Fibroblast of lung (primary cell): ENCODE measurements at regions not wholly inside any gene's neighbourhood (a gene's known extent, or its start where the extent isn't known, plus 50 kb on each side); places are given as distances from the start of the nearest gene placed in this dataset.

ENCODE experiments used
- DNase-seq, 2 donors: peaks; one replicate each; pipeline versions ENCODE4 v3.0.0 to v3.0.0-alpha.2; 2010; ENCODE audit warnings: low read depth in 2 of 2
- H2AFZ ChIP-seq: 2 replicates; pipeline ENCODE4 v1.5.1; 2012; ENCODE audit warnings: low read length, control low read depth, inconsistent platforms
- H3K27ac ChIP-seq: 2 replicates; pipeline ENCODE4 v1.5.1; 2011; ENCODE audit warnings: low read length, control low read depth; ENCODE audit not compliant: insufficient read depth
- H3K27me3 ChIP-seq: 2 replicates; pipeline ENCODE4 v1.5.1; 2011; ENCODE audit warnings: mild to moderate bottlenecking, low read length; ENCODE audit not compliant: control insufficient read depth, insufficient read depth
- H3K36me3 ChIP-seq: 2 replicates; pipeline ENCODE4 v1.5.1; 2011; ENCODE audit warnings: low read length; ENCODE audit not compliant: control insufficient read depth, insufficient read depth
- H3K4me1 ChIP-seq: 2 replicates; pipeline ENCODE4 v1.5.1; 2011; ENCODE audit warnings: low read length; ENCODE audit not compliant: control insufficient read depth, insufficient read depth; ENCODE audit errors: extremely low read depth
- H3K4me2 ChIP-seq: 2 replicates; pipeline ENCODE4 v1.5.1; 2011; ENCODE audit warnings: low read length, control low read depth; ENCODE audit not compliant: insufficient read depth; ENCODE audit errors: extremely low read depth
- H3K4me3 ChIP-seq, 4 experiments: fragments of 200-600 bp in 1 of 4; sonication (generic) in 1 of 4; replicated peaks in 1 of 4; 2 replicates each; pipeline ENCODE4 v1.5.1; 2011 to 2016; ENCODE audit warnings: low read length in 4 of 4, low read depth in 3 of 4, mild to moderate bottlenecking in 3 of 4, control low read depth in 2 of 4, inconsistent platforms in 1 of 4, mixed read lengths in 1 of 4; ENCODE audit not compliant: insufficient read depth in 1 of 4; ENCODE audit errors: control extremely low read depth in 1 of 4
- H3K79me2 ChIP-seq: 2 replicates; pipeline ENCODE4 v1.5.1; 2012; ENCODE audit warnings: mild to moderate bottlenecking, low read length, inconsistent platforms; ENCODE audit not compliant: control insufficient read depth, insufficient read depth
- H3K9ac ChIP-seq: 2 replicates; pipeline ENCODE4 v1.5.1; 2011; ENCODE audit warnings: mild to moderate bottlenecking, low read length, control low read depth; ENCODE audit not compliant: insufficient read depth
- H3K9me3 ChIP-seq: 2 replicates; pipeline ENCODE4 v1.5.1; 2012; ENCODE audit warnings: low read depth, low read length; ENCODE audit not compliant: control insufficient read depth, insufficient read depth
- H4K20me1 ChIP-seq: 2 replicates; pipeline ENCODE4 v1.5.1; 2011; ENCODE audit warnings: low read length; ENCODE audit not compliant: control insufficient read depth, insufficient read depth; ENCODE audit errors: extremely low read depth
- EZH2 ChIP-seq: IDR thresholded peaks from 2 replicates; pipeline ENCODE4 v1.5.1; 2012; ENCODE audit warnings: low read length, control low read depth, mild to moderate bottlenecking; ENCODE audit errors: missing control alignments
- TF ChIP-seq, protein P1 (sequence below), 2 donors: IDR thresholded peaks in 1 of 2; conservative IDR thresholded peaks in 1 of 2; 1 replicate in 1 of 2; 2 replicates in 1 of 2; pipeline ENCODE4 v1.5.1; 2011 to 2012; ENCODE audit warnings: low read length in 2 of 2, control low read depth in 1 of 2, inconsistent platforms in 1 of 2, low read depth in 1 of 2, mild to moderate bottlenecking in 1 of 2

DNA sequence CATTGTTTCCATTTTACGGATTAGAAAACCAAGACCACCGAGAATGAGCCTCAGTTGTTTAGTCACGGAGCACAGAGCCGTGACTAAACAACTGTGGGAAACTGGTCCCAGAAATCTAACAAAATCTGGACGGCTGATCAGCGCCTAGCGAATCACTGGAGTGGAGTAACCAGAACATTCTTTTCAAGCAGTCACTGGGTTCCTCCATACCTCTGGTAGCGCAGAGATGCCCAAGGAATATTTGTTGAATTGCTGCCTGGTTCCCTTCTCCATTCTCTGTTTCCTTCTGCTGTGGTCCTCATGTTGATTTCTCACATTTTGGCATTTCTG, 62.0 kb downstream of the GPX5 start:
- H3K9ac ChIP-seq, result no peak overlapping the region
- no peak overlapping the region for H3K27ac ChIP-seq
- H3K4me3 ChIP-seq, result peak overlapping the region; percentile 37 to 70 (median 56)
- H3K27me3 ChIP-seq, result no peaks in the 10 kb centered on the region
- no peaks in the 10 kb centered on the region for H3K9me3 ChIP-seq
- peak overlapping the region; percentile 85 for H2AFZ ChIP-seq
- H4K20me1 ChIP-seq, result no peaks in the 10 kb centered on the region
- peak in 1 of 2 donors; percentile 46 for DNase-seq
- no peaks in the 10 kb centered on the region for H3K4me1 ChIP-seq
- H3K4me2 ChIP-seq, result peak overlapping the region; percentile 87
- TF ChIP-seq, protein P1, sequence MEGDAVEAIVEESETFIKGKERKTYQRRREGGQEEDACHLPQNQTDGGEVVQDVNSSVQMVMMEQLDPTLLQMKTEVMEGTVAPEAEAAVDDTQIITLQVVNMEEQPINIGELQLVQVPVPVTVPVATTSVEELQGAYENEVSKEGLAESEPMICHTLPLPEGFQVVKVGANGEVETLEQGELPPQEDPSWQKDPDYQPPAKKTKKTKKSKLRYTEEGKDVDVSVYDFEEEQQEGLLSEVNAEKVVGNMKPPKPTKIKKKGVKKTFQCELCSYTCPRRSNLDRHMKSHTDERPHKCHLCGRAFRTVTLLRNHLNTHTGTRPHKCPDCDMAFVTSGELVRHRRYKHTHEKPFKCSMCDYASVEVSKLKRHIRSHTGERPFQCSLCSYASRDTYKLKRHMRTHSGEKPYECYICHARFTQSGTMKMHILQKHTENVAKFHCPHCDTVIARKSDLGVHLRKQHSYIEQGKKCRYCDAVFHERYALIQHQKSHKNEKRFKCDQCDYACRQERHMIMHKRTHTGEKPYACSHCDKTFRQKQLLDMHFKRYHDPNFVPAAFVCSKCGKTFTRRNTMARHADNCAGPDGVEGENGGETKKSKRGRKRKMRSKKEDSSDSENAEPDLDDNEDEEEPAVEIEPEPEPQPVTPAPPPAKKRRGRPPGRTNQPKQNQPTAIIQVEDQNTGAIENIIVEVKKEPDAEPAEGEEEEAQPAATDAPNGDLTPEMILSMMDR (conservative IDR thresholded peaks at IDR 0.05 in 1 of 2, IDR thresholded peaks at IDR 0.05 in 1 of 2; ENCODE audit: low read depth in 1 of 2, low read length in 2 of 2), result no peak
- no peak for TF ChIP-seq EZH2
- H3K36me3 ChIP-seq, result no peaks in the 10 kb centered on the region
- H3K79me2 ChIP-seq, result no peaks in the 10 kb centered on the region

DNA sequence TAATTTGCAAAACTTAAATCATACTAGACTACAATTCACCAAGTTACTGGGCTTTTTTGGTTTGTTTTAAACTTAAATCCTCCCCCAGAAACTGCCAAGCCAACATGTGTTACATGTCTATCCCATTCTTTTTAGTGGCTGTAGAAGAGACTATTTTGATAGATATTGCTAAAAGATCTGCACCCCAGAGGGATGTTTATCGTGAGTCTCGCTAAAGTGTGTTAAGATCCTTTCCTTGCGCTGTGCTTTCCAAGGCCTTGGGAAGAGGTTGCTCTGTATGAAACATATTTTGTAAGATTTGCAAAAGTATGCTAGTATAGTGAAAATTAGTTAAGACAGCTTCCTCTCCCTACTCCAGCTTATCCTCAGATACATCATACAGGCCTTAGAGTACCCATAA, 63.0 kb downstream of the GPX5 start:
- H3K27me3 ChIP-seq, result no peaks in the 10 kb centered on the region
- H3K4me1 ChIP-seq, result no peaks in the 10 kb centered on the region
- H3K36me3 ChIP-seq, result no peaks in the 10 kb centered on the region
- peak overlapping the region in 1 of 4 experiments; percentile 50 for H3K4me3 ChIP-seq
- no peak overlapping the region for H3K9ac ChIP-seq
- H3K27ac ChIP-seq, result no peak overlapping the region
- H3K9me3 ChIP-seq, result no peaks in the 10 kb centered on the region
- H4K20me1 ChIP-seq, result no peaks in the 10 kb centered on the region
- DNase-seq, result no peak
- TF ChIP-seq, protein P1 (conservative IDR thresholded peaks at IDR 0.05 in 1 of 2, IDR thresholded peaks at IDR 0.05 in 1 of 2; ENCODE audit: low read depth in 1 of 2, low read length in 2 of 2), result no peak
- TF ChIP-seq EZH2, result no peak
- H3K79me2 ChIP-seq, result no peaks in the 10 kb centered on the region
- no peak overlapping the region for H3K4me2 ChIP-seq
- no peak overlapping the region for H2AFZ ChIP-seq

DNA sequence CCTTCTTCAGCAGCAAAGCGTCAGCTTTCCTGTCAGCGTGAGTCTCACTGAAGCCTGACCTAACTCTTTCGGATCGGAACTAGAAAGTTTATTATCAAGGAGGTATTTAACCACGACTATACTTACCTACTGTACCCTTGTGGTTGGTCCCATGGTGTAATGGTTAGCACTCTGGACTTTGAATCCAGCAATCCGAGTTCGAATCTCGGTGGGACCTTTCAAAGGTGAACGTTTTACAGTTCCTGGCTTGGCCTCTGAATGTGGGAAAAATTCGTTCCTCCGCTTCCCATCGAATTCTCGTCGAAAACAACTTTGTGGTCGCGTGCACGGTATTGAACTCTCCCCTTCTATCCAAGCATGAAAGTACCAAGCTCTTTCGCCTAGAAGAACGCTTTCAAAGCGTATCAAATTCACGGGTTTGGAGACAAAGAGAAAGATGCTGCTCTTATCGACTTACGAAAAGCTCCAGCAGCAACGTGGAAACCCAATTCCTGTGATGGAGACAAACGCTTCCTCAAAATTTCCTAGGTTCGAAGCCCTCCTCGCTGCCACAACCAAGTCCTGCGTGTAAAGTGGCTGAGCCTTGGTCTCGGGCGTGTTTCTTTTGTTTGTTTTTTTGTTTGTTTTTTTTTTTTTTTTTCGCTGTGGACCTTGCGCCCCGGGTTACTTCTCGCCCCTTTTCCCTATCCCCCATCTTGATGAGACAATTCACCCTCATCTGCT, 63.7 kb downstream of the GPX5 start:
- Histone ChIP-seq H3K27me3 (no peaks in the 10 kb centered on the region), H2AFZ (no peak overlapping the region), H3K9ac (no peak overlapping the region), H3K27ac (no peak overlapping the region), H3K4me2 (peak overlapping the region; percentile 72), H3K79me2 (no peaks in the 10 kb centered on the region), H3K4me3 (peak overlapping the region in 2 of 4 experiments; percentile 38 to 50), H3K4me1 (no peaks in the 10 kb centered on the region), H4K20me1 (no peaks in the 10 kb centered on the region), H3K36me3 (no peaks in the 10 kb centered on the region), H3K9me3 (no peaks in the 10 kb centered on the region)
- peak; percentile 91 to 94 for DNase-seq
- TF ChIP-seq EZH2, result no peak
- TF ChIP-seq, protein P1 (conservative IDR thresholded peaks at IDR 0.05 in 1 of 2, IDR thresholded peaks at IDR 0.05 in 1 of 2; ENCODE audit: low read depth in 1 of 2, low read length in 2 of 2), result no peak
